ENCODE measurements at regions not wholly inside any gene's neighbourhood (a gene's known extent, or its start where the extent isn't known, plus 50 kb on each side); places are given as distances from the start of the nearest gene placed in this dataset.

- intact Hi-C loops (cut with DNase I) = no loop called here
- FAIRE-seq (no peak), DNase-seq (no peak), ATAC-seq (peak in 3 of 4 donors; percentile 36 to 68 (median 47))
- Histone ChIP-seq H3K4me3 (peak overlapping the region in 1 of 4 donors; percentile 23), H3K9me3 (no peaks in the 10 kb centered on the region), H3K4me1 (peaks cover 0 to 3% (median 0%) of the 10 kb centered on the region in 3 donors), H3K27me3 (no peaks in the 10 kb centered on the region), H3K27ac (no peak overlapping the region), H3K36me3 (no peaks in the 10 kb centered on the region)
- no peak for TF ChIP-seq CTCF (IDR thresholded peaks at IDR 0.05)
- WGBS, 2 donors = 31 to 40% methylated on average over 9 of the region's 9 CpGs
Measured at GRCh38 chr15:35673093-35673684, 127.2 kb upstream of the DPH6 start.

- H3K36me3 ChIP-seq = no peaks in the 10 kb centered on the region
- ATAC-seq = peak in 2 of 4 donors; percentile 45 to 60
- DNase-seq = no peak
- intact Hi-C loops (cut with DNase I) = no loop called here
- peaks cover 0 to 3% (median 0%) of the 10 kb centered on the region in 3 donors for H3K4me1 ChIP-seq
- 63 to 76% methylated on average over 8 of the region's 8 CpGs for WGBS, 2 donors
- no peak overlapping the region for H3K4me3 ChIP-seq
- H3K27ac ChIP-seq = peak overlapping the region in 1 of 4 donors; percentile 11
- H3K9me3 ChIP-seq = no peaks in the 10 kb centered on the region
- no peak for FAIRE-seq
- H3K27me3 ChIP-seq = no peaks in the 10 kb centered on the region
- TF ChIP-seq CTCF (IDR thresholded peaks at IDR 0.05) = no peak
Measured at GRCh38 chr15:35674873-35675781, 129.2 kb upstream of the DPH6 start.

GRCh38 chr15:35678774-35679173 lies 132.8 kb upstream of the DPH6 start:
- Histone ChIP-seq H3K9me3 (no peaks in the 10 kb centered on the region), H3K36me3 (no peaks in the 10 kb centered on the region), H3K27ac (no peak overlapping the region), H3K4me3 (no peak overlapping the region), H3K4me1 (peaks cover 0 to 3% (median 0%) of the 10 kb centered on the region in 3 donors), H3K27me3 (no peaks in the 10 kb centered on the region)
- WGBS, 2 donors = 55 to 61% methylated on average over 2 of the region's 2 CpGs
- TF ChIP-seq CTCF (IDR thresholded peaks at IDR 0.05) = no peak
- intact Hi-C loops (cut with DNase I) = no loop called here
- DNase-seq = no peak
- ATAC-seq = no peak
- FAIRE-seq = peak; percentile 49

GRCh38 chr15:35679186-35679585 lies 133.2 kb upstream of the DPH6 start:
- no peak for TF ChIP-seq CTCF (IDR thresholded peaks at IDR 0.05)
- H3K36me3 ChIP-seq = no peaks in the 10 kb centered on the region
- no peak for DNase-seq
- WGBS, 2 donors = 82 to 91% methylated on average over 1 of the region's 1 CpG
- no peak for ATAC-seq
- H3K4me3 ChIP-seq = no peak overlapping the region
- H3K9me3 ChIP-seq = no peaks in the 10 kb centered on the region
- no peak for FAIRE-seq
- peaks cover 0 to 3% (median 0%) of the 10 kb centered on the region in 3 donors for H3K4me1 ChIP-seq
- H3K27ac ChIP-seq = no peak overlapping the region
- no peaks in the 10 kb centered on the region for H3K27me3 ChIP-seq
- intact Hi-C loops (cut with DNase I) = no loop called here

Measured in pancreas (tissue), 10 donors.